MM.1S (cell line): ENCODE measurements at regions not wholly inside any gene's neighbourhood (a gene's known extent, or its start where the extent isn't known, plus 50 kb on each side); places are given as distances from the start of the nearest gene placed in this dataset.

Experiments used
- DNase-seq: peaks from one replicate; pipeline ENCODE4 v3.0.0-alpha.2; 2015
- H2AFZ ChIP-seq: fragments of 300-600 bp; sonication (generic); 2 replicates; pipeline ENCODE4 v1.6.0; 2016; ENCODE audit warnings: antibody characterized with exemption, low read length
- H3F3A ChIP-seq: fragments of 300-600 bp; sonication (generic); 2 replicates; pipeline ENCODE4 v1.6.1; 2016; ENCODE audit warnings: mild to moderate bottlenecking, antibody characterized with exemption, low read length, moderate library complexity, mixed read lengths; ENCODE audit not compliant: insufficient read depth
- H3K27ac ChIP-seq: fragments of 300-600 bp; sonication (generic); 2 replicates; pipeline ENCODE4 v1.5.1; 2016; ENCODE audit warnings: mild to moderate bottlenecking, low read length
- H3K27me3 ChIP-seq: fragments of 300-600 bp; sonication (generic); replicated peaks from 2 replicates; pipeline ENCODE4 v1.6.0; 2016; ENCODE audit warnings: low read length; ENCODE audit not compliant: insufficient read depth
- H3K36me3 ChIP-seq: fragments of 300-600 bp; sonication (generic); replicated peaks from 2 replicates; pipeline ENCODE4 v1.6.1; 2016; ENCODE audit warnings: mild to moderate bottlenecking, low read length, mixed read lengths; ENCODE audit not compliant: insufficient read depth
- H3K4me1 ChIP-seq: fragments of 300-600 bp; sonication (generic); 2 replicates; pipeline ENCODE4 v1.6.1; 2016; ENCODE audit warnings: low read length, mixed read lengths
- H3K4me2 ChIP-seq: fragments of 300-600 bp; sonication (generic); 2 replicates; pipeline ENCODE4 v1.6.0; 2016; ENCODE audit warnings: low read depth, low read length
- H3K4me3 ChIP-seq: fragments of 300-600 bp; sonication (generic); 2 replicates; pipeline ENCODE4 v1.5.1; 2016; ENCODE audit warnings: low read length, mixed read lengths
- H3K79me2 ChIP-seq: fragments of 300-600 bp; sonication (generic); 2 replicates; pipeline ENCODE4 v1.6.1; 2016; ENCODE audit warnings: mixed run types, low read length, mixed read lengths
- H3K9ac ChIP-seq: fragments of 300-600 bp; sonication (generic); 2 replicates; pipeline ENCODE4 v1.6.1; 2016; ENCODE audit warnings: low read length, mixed read lengths
- H3K9me2 ChIP-seq: fragments of 300-600 bp; sonication (generic); replicated peaks from 2 replicates; pipeline ENCODE4 v1.6.1; 2016; ENCODE audit warnings: mild to moderate bottlenecking, low read length, mixed read lengths; ENCODE audit not compliant: insufficient read depth
- H3K9me3 ChIP-seq: fragments of 300-600 bp; sonication (generic); replicated peaks from 2 replicates; pipeline ENCODE4 v1.6.1; 2016; ENCODE audit warnings: mild to moderate bottlenecking, low read length, mixed read lengths; ENCODE audit not compliant: insufficient read depth
- H4K20me1 ChIP-seq: fragments of 300-600 bp; sonication (generic); 2 replicates; pipeline ENCODE4 v1.6.1; 2016; ENCODE audit warnings: mild to moderate bottlenecking, low read length, moderate library complexity, mixed read lengths; ENCODE audit not compliant: insufficient read depth
- CTCF ChIP-seq: fragments of 300-600 bp; sonication (generic); IDR thresholded peaks from 2 replicates; pipeline ENCODE4 v1.5.1; 2016; ENCODE audit warnings: antibody characterized with exemption, low read length, mixed read lengths
- EZH2 ChIP-seq: fragments of 300-600 bp; sonication (generic); optimal IDR thresholded peaks from 2 replicates; pipeline ENCODE3; 2017; ENCODE audit warnings: low read depth, mild to moderate bottlenecking, antibody characterized with exemption, low read length, mixed read lengths
- EZH2phosphoT487 ChIP-seq: fragments of 300-600 bp; sonication (generic); IDR thresholded peaks from 2 replicates; pipeline ENCODE4 v1.6.1; 2018; ENCODE audit warnings: antibody characterized with exemption, low read length

DNA sequence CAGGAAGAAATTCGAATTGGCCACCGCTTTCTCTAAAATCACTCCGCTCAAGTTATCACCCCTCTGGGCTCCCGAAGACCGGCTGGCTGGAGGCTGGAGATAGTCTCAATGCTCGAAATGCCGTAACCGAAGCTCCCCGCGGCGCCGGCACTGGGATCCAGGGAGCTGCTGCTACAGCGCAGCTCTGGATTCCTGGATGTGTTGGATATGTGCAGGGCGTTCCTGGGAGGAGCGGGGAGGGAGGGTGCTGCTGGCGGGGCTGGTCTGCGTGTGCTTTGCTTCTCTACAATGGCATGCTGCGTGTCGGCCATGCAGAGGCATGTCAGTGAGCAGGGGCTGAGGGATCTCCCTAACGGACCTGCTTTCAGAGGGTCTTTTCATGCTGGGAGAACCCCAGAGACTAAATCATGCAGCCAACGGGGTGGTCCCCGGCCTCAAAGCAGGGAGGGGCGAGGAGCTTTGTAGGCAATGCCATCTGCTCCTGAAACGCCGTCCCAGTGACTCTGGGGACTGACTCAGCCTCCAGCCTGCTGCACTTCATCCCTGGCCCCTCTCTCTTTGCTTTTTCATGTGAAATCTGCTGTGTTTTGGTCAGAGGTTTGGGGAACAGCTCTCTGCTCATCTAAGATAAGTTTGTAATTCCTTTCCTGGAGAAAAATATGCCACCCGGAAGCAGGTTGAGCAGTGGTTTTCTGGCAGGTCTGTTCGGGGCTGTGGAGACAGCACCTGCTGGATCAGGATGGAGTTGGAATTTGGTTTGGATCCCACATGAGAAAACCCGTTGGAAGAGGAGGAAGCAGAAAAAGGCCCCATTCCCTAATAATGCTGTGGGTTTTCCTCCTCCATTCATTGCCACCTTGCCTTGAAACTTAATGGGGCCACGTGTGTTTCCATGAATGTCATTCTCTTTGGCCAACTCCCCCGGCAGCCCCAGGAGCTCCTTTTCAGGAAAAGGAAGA lies 311.4 kb downstream of the SEC14L1 start:
- Histone ChIP-seq H3K4me3 (peak overlapping the region; percentile 60; the same call in 1 of the 2 replicates), H3K9me2 (no peaks in the 10 kb centered on the region), H3K9me3 (no peaks in the 10 kb centered on the region), H2AFZ (no peak overlapping the region), H3K27me3 (no peaks in the 10 kb centered on the region), H3K36me3 (no peaks in the 10 kb centered on the region), H3F3A (no peaks in the 10 kb centered on the region), H3K27ac (no peak overlapping the region), H3K4me2 (no peak overlapping the region; the same call in 1 of the 2 replicates), H3K79me2 (peaks cover 97% of the 10 kb centered on the region), H3K4me1 (peaks cover 9% of the 10 kb centered on the region), H3K9ac (no peak overlapping the region), H4K20me1 (no peaks in the 10 kb centered on the region)
- DNase-seq: no peak
- TF ChIP-seq EZH2phosphoT487 (no peak), CTCF (no peak)

DNA sequence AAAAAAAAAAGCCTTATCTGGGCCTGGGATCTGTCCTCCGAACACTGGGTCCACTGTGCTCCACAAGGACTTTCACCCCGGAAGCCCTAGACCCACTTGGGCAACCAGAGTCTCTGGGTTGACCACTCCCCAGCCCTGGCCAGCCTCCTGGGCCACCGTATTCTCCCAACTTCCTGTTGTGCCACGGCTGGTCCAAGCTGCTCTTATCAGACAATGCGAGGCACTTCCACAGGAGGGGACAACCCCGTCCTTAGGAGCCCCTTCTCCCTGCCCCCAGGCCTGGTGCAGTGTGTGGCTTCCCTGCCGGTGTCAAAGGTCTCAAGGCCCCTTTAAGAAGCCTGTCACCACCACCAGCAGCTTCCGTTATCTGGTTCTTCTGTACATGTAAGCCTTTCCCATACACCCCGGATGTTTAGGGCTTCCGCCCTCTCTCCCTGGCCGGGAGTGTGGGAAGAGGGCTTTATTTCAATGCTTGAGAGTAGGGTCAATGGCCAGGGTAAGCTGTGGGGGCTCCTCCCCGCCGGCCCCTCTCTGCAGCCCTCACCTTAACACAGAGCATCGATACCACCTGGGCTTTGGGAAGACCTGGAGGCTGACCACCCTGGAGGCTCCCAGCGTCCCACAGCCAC lies 313.0 kb downstream of the SEC14L1 start:
- Histone ChIP-seq H2AFZ (no peak overlapping the region), H3K27me3 (no peaks in the 10 kb centered on the region), H3K79me2 (peaks cover 98% of the 10 kb centered on the region), H3K9me2 (no peaks in the 10 kb centered on the region), H4K20me1 (no peaks in the 10 kb centered on the region), H3K4me2 (no peak overlapping the region), H3F3A (no peaks in the 10 kb centered on the region), H3K9ac (no peak overlapping the region), H3K4me1 (peaks cover 9% of the 10 kb centered on the region), H3K4me3 (no peak overlapping the region), H3K9me3 (no peaks in the 10 kb centered on the region), H3K27ac (no peak overlapping the region), H3K36me3 (no peaks in the 10 kb centered on the region)
- no peak for TF ChIP-seq CTCF
- no peak for TF ChIP-seq EZH2phosphoT487
- TF ChIP-seq EZH2: no peak
- DNase-seq: no peak

DNA sequence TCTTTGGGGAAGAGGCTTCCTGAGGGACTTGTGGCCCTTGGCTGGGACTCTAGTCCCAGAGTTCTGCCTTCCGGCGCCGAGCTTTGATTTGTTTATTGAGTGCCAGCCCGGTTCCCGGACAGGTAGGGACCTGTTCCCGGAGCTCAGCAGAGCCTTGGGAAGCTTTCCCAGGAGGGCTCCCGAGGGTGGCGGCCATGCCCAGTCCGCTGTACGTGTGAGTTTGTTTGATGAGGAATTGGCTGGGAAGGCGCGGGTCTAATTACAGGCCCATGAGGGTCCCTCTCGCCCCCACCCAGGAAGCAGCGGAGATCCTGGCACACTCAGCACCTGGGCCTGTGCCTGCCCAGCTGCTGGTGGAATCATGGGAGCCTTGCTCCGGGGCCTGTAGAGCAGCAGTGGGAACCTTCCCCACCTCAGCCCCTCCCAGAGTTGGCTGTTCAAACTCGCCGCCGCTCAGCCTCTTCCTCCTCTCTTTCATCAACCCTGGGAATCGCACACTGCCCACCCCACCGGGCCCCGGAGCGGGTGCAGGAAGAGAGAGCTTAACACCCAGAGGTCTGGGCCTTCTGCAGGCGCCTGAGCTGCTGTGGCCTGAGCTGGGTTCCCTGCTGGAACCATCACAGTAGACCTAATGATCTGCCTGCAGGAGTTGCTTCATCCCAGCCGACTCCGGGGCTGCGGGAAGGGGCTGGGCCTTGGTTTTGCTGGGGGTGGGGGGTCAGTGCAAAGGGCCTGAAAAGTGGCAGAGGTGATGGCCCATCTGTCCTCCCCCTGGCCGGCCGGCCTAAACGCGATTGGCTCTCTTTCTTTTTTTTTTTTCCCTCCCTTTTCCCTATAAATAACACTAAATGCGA lies 313.7 kb downstream of the SEC14L1 start:
- no peak overlapping the region for H3K4me3 ChIP-seq
- no peaks in the 10 kb centered on the region for H3K9me3 ChIP-seq
- no peaks in the 10 kb centered on the region for H3K36me3 ChIP-seq
- H3K9me2 ChIP-seq: no peaks in the 10 kb centered on the region
- no peak overlapping the region for H3K9ac ChIP-seq
- no peaks in the 10 kb centered on the region for H3F3A ChIP-seq
- DNase-seq: no peak
- H3K27me3 ChIP-seq: no peaks in the 10 kb centered on the region
- TF ChIP-seq CTCF (no peak), EZH2phosphoT487 (no peak), EZH2 (no peak)
- H3K4me2 ChIP-seq: no peak overlapping the region
- no peak overlapping the region for H3K27ac ChIP-seq
- no peak overlapping the region for H2AFZ ChIP-seq
- H3K79me2 ChIP-seq: peaks cover 98% of the 10 kb centered on the region
- peaks cover 3% of the 10 kb centered on the region for H3K4me1 ChIP-seq
- H4K20me1 ChIP-seq: no peaks in the 10 kb centered on the region
